ENCODE measurements at regions not wholly inside any gene's neighbourhood (a gene's known extent, or its start where the extent isn't known, plus 50 kb on each side); places are given as distances from the start of the nearest gene placed in this dataset.
"Not testable (repeated sequence)": the region's sequence is repeated elsewhere in the genome, so short reads cannot be mapped to it uniquely, and the experiment has no call there.

- DNase-seq: no peak
Observed at GRCh38 chr6:144544266-144544830, 259.2 kb downstream of the UTRN start.

GRCh38 chr6:144546807-144547206, 261.7 kb downstream of the UTRN start:
- no peak for DNase-seq

GRCh38 chr6:144547409-144547808, 262.3 kb downstream of the UTRN start:
- DNase-seq: no peak

GRCh38 chr6:144548536-144548935, 263.4 kb downstream of the UTRN start:
- no peak for DNase-seq

GRCh38 chr6:144549837-144550747, 265.0 kb downstream of the UTRN start:
- DNase-seq: no peak

- DNase-seq: no peak
Observed at GRCh38 chr6:144551339-144551738, 266.2 kb downstream of the UTRN start.

- no peak for DNase-seq
Observed at GRCh38 chr6:144555066-144555465, 269.9 kb downstream of the UTRN start.

GRCh38 chr6:144559865-144560593, 274.9 kb downstream of the UTRN start:
- no peak for DNase-seq

- no peak for DNase-seq
Observed at GRCh38 chr6:144561455-144562043, 276.4 kb downstream of the UTRN start.

- no peak for DNase-seq
Observed at GRCh38 chr6:144564202-144564601, 279.1 kb downstream of the UTRN start.

- DNase-seq: no peak
Observed at GRCh38 chr6:144566868-144567615, 281.9 kb downstream of the UTRN start.

- DNase-seq: no peak
Observed at GRCh38 chr6:144568241-144568640, 283.1 kb downstream of the UTRN start.

- DNase-seq: not testable (repeated sequence)
Observed at GRCh38 chr6:144572541-144572940, 287.4 kb downstream of the UTRN start.

- no peak for DNase-seq
Observed at GRCh38 chr6:144574796-144575195, 289.7 kb downstream of the UTRN start.

GRCh38 chr6:144575327-144575726, 290.2 kb downstream of the UTRN start:
- DNase-seq: no peak

- no peak for DNase-seq
Observed at GRCh38 chr6:144576871-144577270, 291.7 kb downstream of the UTRN start.

GRCh38 chr6:144578385-144579350, 293.5 kb downstream of the UTRN start:
- DNase-seq: no peak

GRCh38 chr6:144580039-144580438, 294.9 kb downstream of the UTRN start:
- DNase-seq: no peak

- DNase-seq: no peak
Observed at GRCh38 chr6:144580771-144581170, 295.6 kb downstream of the UTRN start.

- no peak for DNase-seq
Observed at GRCh38 chr6:144581812-144582537, 296.8 kb downstream of the UTRN start.

Measured in activated CD8-positive, alpha-beta memory T cell treated with anti-CD3 and anti-CD28 coated beads, Interleukin-2, amount 50 U/mL, for 48 hours (primary cell).